GM19035 (cell line): ENCODE measurements at regions not wholly inside any gene's neighbourhood (a gene's known extent, or its start where the extent isn't known, plus 50 kb on each side); places are given as distances from the start of the nearest gene placed in this dataset.
"Not testable (repeated sequence)": the region's sequence is repeated elsewhere in the genome, so short reads cannot be mapped to it uniquely, and the experiment has no call there.

Experiments used
- ATAC-seq: cut with Tn5 transposase; IDR thresholded peaks from one replicate; pipeline ENCODE4 v1.9.1; 2021; ENCODE audit not compliant: unreplicated experiment

DNA sequence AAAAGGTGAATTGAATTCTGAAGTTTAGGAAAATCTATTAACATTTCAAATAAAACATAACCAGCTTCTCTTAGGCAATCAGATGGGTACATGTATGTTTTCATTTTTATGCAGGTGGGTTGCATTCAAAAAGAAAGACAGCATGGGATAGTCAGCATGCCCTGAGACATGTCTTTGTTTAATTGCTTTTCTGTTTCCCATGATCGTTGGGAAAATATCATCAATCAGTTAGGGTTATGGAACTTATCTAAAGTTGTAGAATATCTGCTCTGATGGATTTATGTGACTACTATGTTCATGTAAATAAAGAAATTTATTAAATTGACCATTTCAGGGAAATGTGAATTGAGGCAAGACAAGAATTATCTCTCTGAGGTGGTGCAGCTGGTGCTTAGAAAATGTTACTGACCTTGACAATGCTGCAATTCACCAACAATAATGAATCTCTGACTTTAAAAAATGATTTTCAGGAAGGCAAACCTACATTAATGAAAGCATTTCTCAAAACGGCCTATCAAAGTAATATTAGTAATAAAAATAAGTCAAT lies 112.7 kb downstream of the RFPL4B start:
- no peak for ATAC-seq

DNA sequence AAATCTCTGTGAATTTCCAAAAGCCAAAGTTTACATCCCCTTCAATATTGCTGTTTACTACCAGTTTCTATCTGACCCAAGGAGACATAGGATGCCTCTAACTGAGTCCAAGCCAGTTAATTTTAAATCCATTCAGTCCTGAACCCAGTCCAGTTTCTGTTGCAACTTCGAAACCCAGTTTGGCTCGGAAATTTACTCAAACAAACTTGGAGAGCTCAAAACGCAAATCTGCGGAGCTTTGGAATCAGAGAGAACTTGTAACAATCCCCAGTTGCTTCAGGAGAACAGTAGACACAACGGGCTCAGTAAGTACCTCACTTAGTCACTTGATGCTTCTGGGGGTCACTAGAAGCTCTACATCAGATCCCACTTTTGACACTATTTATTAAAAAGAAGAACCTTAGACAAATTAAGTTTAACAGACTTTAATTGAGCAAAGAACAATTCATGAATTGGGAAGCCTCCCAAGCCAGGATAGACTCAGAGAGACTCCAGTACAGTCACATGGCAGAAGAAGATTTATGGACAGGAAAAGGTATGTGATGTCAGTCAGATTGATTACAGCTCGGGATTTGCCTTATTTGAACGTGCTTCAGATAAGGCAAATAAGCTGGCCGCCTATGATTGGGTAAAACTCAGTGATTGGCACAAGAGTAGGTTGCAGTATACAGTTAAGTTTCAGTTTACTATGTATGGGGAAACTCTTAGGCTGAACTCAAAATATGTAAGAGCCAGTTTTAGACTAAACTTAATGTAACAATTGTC lies 118.0 kb downstream of the RFPL4B start:
- ATAC-seq = no peak

GRCh38 chr6:112466373-112467151 lies 119.4 kb downstream of the RFPL4B start:
- no peak for ATAC-seq

GRCh38 chr6:112468359-112468758 lies 121.2 kb downstream of the RFPL4B start:
- no peak for ATAC-seq

GRCh38 chr6:112469306-112469705 lies 122.2 kb downstream of the RFPL4B start:
- ATAC-seq = no peak

DNA sequence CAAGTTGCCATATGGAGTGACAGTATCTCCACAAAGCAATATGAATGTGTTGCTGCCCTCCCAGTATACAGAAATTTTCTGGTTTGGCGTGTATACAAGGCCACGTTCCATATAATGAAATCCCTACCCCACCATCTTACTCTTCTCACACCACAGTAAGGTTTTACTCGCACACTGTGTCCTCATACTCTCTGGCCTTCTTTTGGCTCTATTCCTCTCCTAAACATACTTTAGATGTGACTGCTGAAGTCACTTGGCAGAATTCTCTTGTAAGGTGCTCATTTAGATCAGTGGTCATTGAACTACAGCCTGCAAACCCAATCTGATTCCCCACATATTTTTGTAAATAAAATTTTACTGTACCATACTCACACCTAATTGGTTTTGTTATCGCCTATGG lies 123.2 kb downstream of the RFPL4B start:
- ATAC-seq = no peak

DNA sequence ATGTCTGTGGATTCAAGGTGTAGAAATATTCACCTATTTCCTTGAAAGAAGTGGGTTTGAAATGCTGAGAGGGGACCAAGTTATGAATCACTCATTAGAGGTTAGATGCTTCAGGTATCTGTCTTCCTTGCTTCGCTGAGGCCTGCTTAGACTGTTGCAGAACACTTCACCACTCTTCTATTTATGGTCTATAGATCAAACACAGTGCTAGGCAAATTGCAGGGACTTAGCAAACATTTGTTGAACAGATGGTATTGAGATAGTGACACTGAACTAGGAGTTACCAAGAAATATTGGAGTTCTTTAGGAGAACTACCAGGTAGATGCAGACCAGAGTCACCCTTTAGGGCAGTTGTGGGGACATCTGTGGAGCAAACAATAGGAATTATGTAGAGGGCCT lies 123.8 kb downstream of the RFPL4B start:
- ATAC-seq = no peak

DNA sequence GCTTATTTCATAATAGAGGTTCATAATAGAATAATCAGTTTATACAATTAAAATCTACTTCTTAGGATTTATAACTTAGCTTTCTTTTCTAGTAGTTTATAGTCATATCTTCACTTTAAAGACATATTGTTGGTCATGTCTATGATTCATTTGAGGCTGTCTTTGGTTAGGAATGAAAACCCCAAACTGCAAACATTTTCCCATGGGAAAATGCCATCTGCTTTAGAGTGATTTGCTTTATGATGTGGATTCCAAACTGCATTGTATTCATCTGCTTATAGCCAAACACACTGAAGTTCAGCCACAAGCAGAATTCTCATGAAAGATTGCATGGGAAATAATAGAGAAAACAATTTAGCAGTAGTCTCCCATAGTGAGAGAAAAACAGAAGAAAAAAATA lies 128.0 kb downstream of the RFPL4B start:
- ATAC-seq = no peak

DNA sequence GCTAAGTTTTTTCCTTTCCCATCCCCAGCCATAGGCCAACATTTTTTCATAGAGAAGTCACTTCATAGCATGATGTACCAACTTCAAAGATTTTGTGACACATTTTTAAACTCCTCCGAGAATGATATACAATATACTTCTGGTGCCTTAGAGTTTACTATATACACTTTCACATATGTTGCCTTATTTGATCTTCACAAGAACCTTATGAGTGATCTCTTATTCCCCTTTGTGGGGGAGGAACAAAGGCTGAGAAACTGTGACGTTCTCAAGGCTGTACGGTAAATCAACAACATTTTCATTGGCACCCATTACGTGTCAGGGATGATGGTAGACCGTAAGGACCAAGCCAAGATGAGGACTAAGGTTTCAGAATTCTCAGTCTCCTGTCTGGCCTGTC lies 130.0 kb downstream of the RFPL4B start:
- ATAC-seq = no peak

- no peak for ATAC-seq
Observed at GRCh38 chr6:112478036-112478435, 130.9 kb downstream of the RFPL4B start.

- not testable (repeated sequence) for ATAC-seq
Observed at GRCh38 chr6:112479975-112480374, 132.8 kb downstream of the RFPL4B start.

GRCh38 chr6:112480553-112480952 lies 133.4 kb downstream of the RFPL4B start:
- no peak for ATAC-seq

DNA sequence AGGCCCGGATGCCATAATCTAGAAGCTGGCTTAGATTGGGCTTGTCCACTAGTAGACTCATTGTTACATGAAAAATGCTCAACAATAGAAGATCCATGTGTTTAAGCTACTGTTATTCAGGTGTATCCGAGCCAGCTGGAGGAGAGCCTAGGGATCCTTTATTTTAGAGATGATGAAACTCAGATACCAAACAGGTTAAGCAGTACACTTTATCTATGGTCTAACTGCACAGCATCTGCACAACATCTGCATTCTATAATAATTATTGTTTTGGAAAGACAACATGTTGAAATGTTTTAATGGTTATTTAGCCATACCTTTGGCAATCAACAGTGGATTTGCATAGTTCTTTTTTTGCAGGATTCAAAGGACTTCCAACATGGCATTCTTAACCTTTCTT lies 134.1 kb downstream of the RFPL4B start:
- ATAC-seq = no peak

- no peak for ATAC-seq
Observed at GRCh38 chr6:112482373-112482772, 135.2 kb downstream of the RFPL4B start.

DNA sequence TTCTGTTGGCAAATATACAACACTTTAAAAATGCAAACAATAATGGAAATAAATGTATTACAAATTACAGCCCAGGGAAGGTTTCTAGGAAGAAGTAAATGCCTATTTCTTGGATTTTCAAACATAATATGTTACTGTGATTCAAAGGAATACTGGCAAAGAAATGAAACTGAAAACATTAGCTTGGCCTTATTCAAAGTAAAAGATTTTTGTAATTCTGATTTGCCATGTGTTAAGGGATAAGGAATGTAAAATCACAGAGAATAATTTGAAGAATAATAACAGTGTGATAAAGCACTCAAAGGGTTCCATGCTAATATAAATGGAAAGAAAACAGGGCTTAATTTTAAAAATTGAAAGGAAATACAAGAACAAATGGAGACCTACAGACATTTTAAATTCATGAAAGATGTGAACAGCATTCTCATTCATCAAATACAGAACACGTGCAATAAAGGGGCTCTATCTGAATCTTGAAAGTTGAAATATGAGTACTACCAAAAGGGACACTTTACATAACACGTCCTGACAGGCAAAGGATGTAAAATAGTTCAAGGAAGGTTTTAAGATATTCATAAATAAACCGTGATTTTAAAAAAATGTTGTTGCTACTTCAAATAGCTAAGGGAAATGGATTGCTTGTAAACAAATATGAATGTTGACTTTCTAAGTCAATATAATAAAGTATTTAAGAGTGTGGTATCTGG lies 138.1 kb downstream of the RFPL4B start:
- no peak for ATAC-seq

- ATAC-seq = no peak
Observed at GRCh38 chr6:112485827-112486212, 138.7 kb downstream of the RFPL4B start.

DNA sequence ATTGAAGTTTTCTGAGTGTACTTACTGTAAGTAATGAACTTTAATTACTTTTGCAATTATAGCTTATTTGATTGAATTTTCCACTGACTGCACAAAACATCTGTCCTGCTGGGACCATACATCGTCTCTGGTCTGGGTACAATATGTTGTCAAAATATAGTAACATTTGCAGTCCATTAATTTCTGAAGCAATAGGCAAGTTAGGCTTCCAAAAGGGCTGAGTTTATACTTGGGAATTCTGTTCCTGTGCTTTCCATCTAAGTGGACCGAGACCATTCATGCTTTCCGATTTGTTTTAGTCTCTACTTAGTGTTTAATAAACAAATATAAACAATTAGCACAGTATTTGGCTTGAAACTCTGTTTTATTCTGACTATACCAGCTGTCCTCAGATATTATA lies 139.3 kb downstream of the RFPL4B start:
- ATAC-seq = no peak

GRCh38 chr6:112488238-112488637 lies 141.1 kb downstream of the RFPL4B start:
- no peak for ATAC-seq

GRCh38 chr6:112501705-112502104 lies 154.6 kb downstream of the RFPL4B start:
- no peak for ATAC-seq

GRCh38 chr6:112502351-112503090 lies 155.4 kb downstream of the RFPL4B start:
- ATAC-seq = no peak

DNA sequence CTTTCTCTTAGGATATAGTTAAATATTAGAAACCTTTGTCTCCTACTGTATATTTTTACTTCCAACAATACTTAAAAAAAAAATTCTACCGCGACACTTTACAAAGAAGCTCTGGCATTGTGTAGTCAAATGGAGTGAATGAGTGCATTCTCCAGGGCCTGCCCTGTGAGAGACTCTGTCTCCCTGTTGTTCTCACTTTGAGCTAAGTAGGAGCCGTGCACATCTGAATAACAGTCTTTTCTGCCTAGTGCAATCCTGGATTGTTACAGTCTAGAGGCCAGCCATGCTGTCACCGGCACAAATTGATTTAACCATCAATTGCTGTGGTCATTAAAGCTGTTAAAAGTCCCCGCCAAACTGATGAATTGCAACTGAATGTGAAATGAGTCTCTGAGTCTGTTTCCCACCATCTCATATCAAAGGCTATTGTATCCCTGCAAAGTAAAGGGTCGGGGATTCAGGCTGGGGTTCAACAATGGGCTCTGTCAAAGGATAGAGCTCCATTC lies 156.0 kb downstream of the RFPL4B start:
- no peak for ATAC-seq
